ENCODE measurements at regions not wholly inside any gene's neighbourhood (a gene's known extent, or its start where the extent isn't known, plus 50 kb on each side); places are given as distances from the start of the nearest gene placed in this dataset.

GRCh38 chr2:139217641-139218040, 437.5 kb upstream of the NXPH2 start:
- Histone ChIP-seq H3K9ac (no peak overlapping the region), H3K36me3 (replicated peaks in 1 of 2; ENCODE audit: control insufficient read depth in 1 of 2, insufficient read depth in 2 of 2, low read length in 1 of 2) (no peaks in the 10 kb centered on the region), H4K20me1 (ENCODE audit: insufficient read depth) (no peaks in the 10 kb centered on the region), H3K4me1 (ENCODE audit: control insufficient read depth in 1 of 2, insufficient read depth in 2 of 2, low read depth in 1 of 2, low read length in 1 of 2) (no peaks in the 10 kb centered on the region), H3K79me2 (ENCODE audit: insufficient read depth) (no peaks in the 10 kb centered on the region), H3K27me3 (ENCODE audit: insufficient read depth) (no peaks in the 10 kb centered on the region), H3K9me2 (no peaks in the 10 kb centered on the region), H3K4me2 (no peak overlapping the region), H3K27ac (ENCODE audit: low read depth in 2 of 2, low read length in 1 of 2) (no peak overlapping the region), H2AFZ (ENCODE audit: low read depth) (no peak overlapping the region), H3F3A (replicated peaks; ENCODE audit: insufficient read depth) (no peaks in the 10 kb centered on the region), H3K4me3 (ENCODE audit: low read depth in 2 of 2, low read length in 1 of 2) (no peak overlapping the region), H3K9me3 (no peaks in the 10 kb centered on the region)
- CTCF ChIA-PET, result no interaction called here
- no peak for DNase-seq
- WGBS (ENCODE audit: low lambda C conversion rate), result 72% methylated on average over 3 of the region's 3 CpGs
- POLR2A ChIA-PET, result no interaction called here
- TF ChIP-seq FOXJ3 (CRISPR knock-in tag; IDR thresholded peaks at IDR 0.05), result no peak
- no peak for TF ChIP-seq ELF1 (IDR thresholded peaks at IDR 0.05)
- no peak for TF ChIP-seq RXRA (IDR thresholded peaks at IDR 0.05; ENCODE audit: borderline replicate concordance, low read depth)
- TF ChIP-seq TAF1 (IDR thresholded peaks at IDR 0.05; ENCODE audit: borderline replicate concordance, low read depth, low read length), result no peak
- no peak for TF ChIP-seq MAX (IDR thresholded peaks at IDR 0.05; ENCODE audit: low read depth)
- TF ChIP-seq SIN3A (IDR thresholded peaks at IDR 0.05; ENCODE audit: borderline replicate concordance, low read depth, low read length), result no peak
- no peak for TF ChIP-seq FOSL2 (IDR thresholded peaks at IDR 0.05; ENCODE audit: borderline replicate concordance, low read depth)
- no peak for TF ChIP-seq MXI1 (IDR thresholded peaks at IDR 0.05; ENCODE audit: low read depth, low read length)
- no peak for TF ChIP-seq TEAD4 (IDR thresholded peaks at IDR 0.05; ENCODE audit: borderline replicate concordance, insufficient read depth)
- TF ChIP-seq CHD2 (IDR thresholded peaks at IDR 0.05; ENCODE audit: low read length, partially characterized antibody), result no peak
- TF ChIP-seq NRF1 (IDR thresholded peaks at IDR 0.05; ENCODE audit: low read depth, low read length), result no peak

- Histone ChIP-seq H3K27me3 (ENCODE audit: insufficient read depth) (no peaks in the 10 kb centered on the region), H3K9me3 (no peaks in the 10 kb centered on the region), H3K9me2 (no peaks in the 10 kb centered on the region), H3K4me1 (ENCODE audit: control insufficient read depth in 1 of 2, insufficient read depth in 2 of 2, low read depth in 1 of 2, low read length in 1 of 2) (no peaks in the 10 kb centered on the region), H2AFZ (ENCODE audit: low read depth) (no peak overlapping the region), H4K20me1 (ENCODE audit: insufficient read depth) (no peaks in the 10 kb centered on the region), H3K4me3 (ENCODE audit: low read depth in 2 of 2, low read length in 1 of 2) (no peak overlapping the region), H3K36me3 (replicated peaks in 1 of 2; ENCODE audit: control insufficient read depth in 1 of 2, insufficient read depth in 2 of 2, low read length in 1 of 2) (no peaks in the 10 kb centered on the region), H3K79me2 (ENCODE audit: insufficient read depth) (no peaks in the 10 kb centered on the region), H3F3A (replicated peaks; ENCODE audit: insufficient read depth) (no peaks in the 10 kb centered on the region), H3K9ac (no peak overlapping the region), H3K27ac (ENCODE audit: low read depth in 2 of 2, low read length in 1 of 2) (no peak overlapping the region), H3K4me2 (no peak overlapping the region)
- no peak for DNase-seq
- CTCF ChIA-PET, result no interaction called here
- TF ChIP-seq GATA2 (CRISPR knock-in tag; IDR thresholded peaks at IDR 0.05) (no peak), CTCF (IDR thresholded peaks at IDR 0.05) (no peak), NRF1 (IDR thresholded peaks at IDR 0.05; ENCODE audit: low read depth, low read length) (no peak), USF2 (IDR thresholded peaks at IDR 0.05; ENCODE audit: borderline replicate concordance, low read depth, low read length) (no peak), RAD21 (IDR thresholded peaks at IDR 0.05; ENCODE audit: low read length) (no peak), FOSL2 (IDR thresholded peaks at IDR 0.05; ENCODE audit: borderline replicate concordance, low read depth) (no peak), EZH2phosphoT487 (IDR thresholded peaks at IDR 0.05; ENCODE audit: borderline replicate concordance, low read depth) (no peak), MAX (IDR thresholded peaks at IDR 0.05; ENCODE audit: low read depth) (no peak), MEF2A (IDR thresholded peaks at IDR 0.05; ENCODE audit: borderline replicate concordance, low read depth) (no peak), TAF1 (IDR thresholded peaks at IDR 0.05; ENCODE audit: borderline replicate concordance, low read depth, low read length) (no peak), MXI1 (IDR thresholded peaks at IDR 0.05; ENCODE audit: low read depth, low read length) (no peak), FOXJ3 (CRISPR knock-in tag; IDR thresholded peaks at IDR 0.05) (no peak), TEAD4 (IDR thresholded peaks at IDR 0.05; ENCODE audit: borderline replicate concordance, insufficient read depth) (no peak), FOXM1 (IDR thresholded peaks at IDR 0.05; ENCODE audit: low read depth) (no peak), RFX5 (IDR thresholded peaks at IDR 0.05; ENCODE audit: low read length) (no peak)
- POLR2A ChIA-PET, result no interaction called here
Observed at GRCh38 chr2:139216435-139216834, 436.2 kb upstream of the NXPH2 start.

All from SK-N-SH (cell line).